Endothelial cell of umbilical vein (primary cell): ENCODE measurements at regions not wholly inside any gene's neighbourhood (a gene's known extent, or its start where the extent isn't known, plus 50 kb on each side); places are given as distances from the start of the nearest gene placed in this dataset.

Experiments
- BruUV-seq: library from RNA; stranded (reverse); fragments of 400-500 nt; replicated peaks from 2 replicates; lab custom pipeline; 2021; lab: Mats Ljungman, UMichigan
- CTCF ChIA-PET: fragments of 300-600, 350-600 bp; sonication (Branson Sonifier 250); formaldehyde crosslinking; loops from one replicate; lab custom pipeline; 2021; ENCODE audit warnings: antibody characterized with exemption, inconsistent platforms; lab: Charles Lee
- POLR2A ChIA-PET: fragments of 300-600, 350-600 bp; sonication (Branson Sonifier 250); formaldehyde crosslinking; loops from one replicate; lab custom pipeline; 2021; ENCODE audit warnings: antibody characterized with exemption, inconsistent platforms; lab: Charles Lee
- DNase-seq: peaks from one replicate; pipeline ENCODE4 v3.0.0-alpha.2; 2011; ENCODE audit warnings: low read depth, low spot score
- FAIRE-seq: peaks from 2 replicates; lab custom pipeline; 2011; peaks lifted over from hg19 to GRCh38; lab: Jason Lieb, UNC
- H2AFZ ChIP-seq: 2 replicates; pipeline ENCODE4 v1.6.0; 2012; ENCODE audit warnings: low read depth, low read length, control low read depth, inconsistent platforms
- H3K27ac ChIP-seq: 2 replicates; pipeline ENCODE4 v1.5.1; 2011; ENCODE audit warnings: low read depth, mild to moderate bottlenecking, control low read depth, low read length, moderate library complexity; ENCODE audit not compliant: insufficient read depth
- H3K27me3 ChIP-seq, 2 experiments: 2 replicates each; pipeline versions ENCODE4 v1.6.0 to v1.6.1; 2011; ENCODE audit warnings: low read length in 2 of 2, mixed read lengths in 1 of 2; ENCODE audit not compliant: control insufficient read depth in 2 of 2, insufficient read depth in 2 of 2
- H3K36me3 ChIP-seq, 2 experiments: 2 replicates in 1 of 2; 3 replicates in 1 of 2; pipeline ENCODE4 v1.5.1; 2011; ENCODE audit warnings: low read length in 2 of 2, mild to moderate bottlenecking in 1 of 2, moderate library complexity in 1 of 2; ENCODE audit not compliant: control insufficient read depth in 2 of 2, insufficient read depth in 2 of 2; ENCODE audit errors: extremely low read depth in 1 of 2
- H3K4me1 ChIP-seq: 3 replicates; pipeline ENCODE4 v1.5.1; 2011; ENCODE audit warnings: mild to moderate bottlenecking, low read length; ENCODE audit not compliant: control insufficient read depth, insufficient read depth; ENCODE audit errors: extremely low read depth
- H3K4me2 ChIP-seq: 2 replicates; pipeline ENCODE4 v1.6.1; 2011; ENCODE audit warnings: low read length, control low read depth, mixed read lengths; ENCODE audit not compliant: insufficient read depth
- H3K4me3 ChIP-seq, 3 experiments: fragments of 200-600 bp in 1 of 3; sonication (generic), shearing (Covaris generic) in 1 of 3; replicated peaks in 1 of 3; 2 replicates each; pipeline ENCODE4 v1.5.1; 2011 to 2016; ENCODE audit warnings: control low read depth in 3 of 3, low read length in 3 of 3, mild to moderate bottlenecking in 2 of 3, inconsistent platforms in 1 of 3, low read depth in 1 of 3, moderate library complexity in 1 of 3; ENCODE audit not compliant: insufficient read depth in 1 of 3
- H3K79me2 ChIP-seq: 2 replicates; pipeline ENCODE4 v1.6.0; 2012; ENCODE audit warnings: low read length, inconsistent platforms; ENCODE audit not compliant: control insufficient read depth, insufficient read depth
- H3K9ac ChIP-seq: replicated peaks from 2 replicates; pipeline ENCODE3; 2011; ENCODE audit warnings: low read length, control low read depth; ENCODE audit not compliant: insufficient read depth; ENCODE audit errors: extremely low read depth
- H3K9me1 ChIP-seq: replicated peaks from 3 replicates; pipeline ENCODE4 v1.6.0; 2011; ENCODE audit warnings: mild to moderate bottlenecking, low read length; ENCODE audit not compliant: control insufficient read depth, insufficient read depth; ENCODE audit errors: extremely low read depth
- H3K9me3 ChIP-seq: replicated peaks from 2 replicates; pipeline ENCODE4 v1.5.1; 2012; ENCODE audit warnings: low read length, inconsistent platforms; ENCODE audit not compliant: control insufficient read depth, insufficient read depth
- H4K20me1 ChIP-seq: replicated peaks from 2 replicates; pipeline ENCODE3; 2011; ENCODE audit warnings: mild to moderate bottlenecking, low read length; ENCODE audit not compliant: control insufficient read depth, insufficient read depth; ENCODE audit errors: extremely low read depth
- CTCF ChIP-seq, 2 donors: IDR thresholded peaks; 1 replicate in 1 of 2; 2 replicates in 1 of 2; pipeline ENCODE4 v1.5.1; 2011; ENCODE audit warnings: low read length in 2 of 2, mild to moderate bottlenecking in 2 of 2, moderate library complexity in 2 of 2, control low read depth in 1 of 2, inconsistent platforms in 1 of 2, low read depth in 1 of 2; ENCODE audit not compliant: insufficient read depth in 1 of 2; ENCODE audit errors: extremely low read depth in 1 of 2
- EZH2 ChIP-seq: IDR thresholded peaks from 2 replicates; pipeline ENCODE4 v1.6.1; 2012; ENCODE audit warnings: borderline replicate concordance, low read depth, mild to moderate bottlenecking, moderate library complexity, low read length, inconsistent platforms; ENCODE audit not compliant: severe bottlenecking
- FOS ChIP-seq: IDR thresholded peaks from 2 replicates; pipeline ENCODE4 v1.6.1; 2011; ENCODE audit warnings: mild to moderate bottlenecking, low read length, moderate library complexity, borderline replicate concordance; ENCODE audit not compliant: insufficient read depth
- GATA2 ChIP-seq: IDR thresholded peaks from 2 replicates; pipeline ENCODE4 v1.7.0; 2011; ENCODE audit warnings: low read depth, mild to moderate bottlenecking, moderate library complexity, mixed read lengths, low read length; ENCODE audit not compliant: insufficient read length, insufficient read depth
- JUN ChIP-seq: IDR thresholded peaks from 2 replicates; pipeline ENCODE4 v1.6.1; 2011; ENCODE audit warnings: borderline replicate concordance, low read depth; ENCODE audit not compliant: insufficient read length, insufficient read depth
- MAX ChIP-seq: IDR thresholded peaks from 2 replicates; pipeline ENCODE4 v1.6.1; 2011; ENCODE audit not compliant: insufficient read depth, insufficient read length
- MYC ChIP-seq: IDR thresholded peaks from one replicate; pipeline ENCODE4 v1.6.1; 2011; ENCODE audit warnings: mild to moderate bottlenecking, low read depth, low read length
- POLR2A ChIP-seq: IDR thresholded peaks from 2 replicates; pipeline ENCODE4 v1.6.1; 2012; ENCODE audit warnings: low read depth, mild to moderate bottlenecking, control low read depth, low read length
- POLR2AphosphoS5 ChIP-seq: IDR thresholded peaks from 2 replicates; pipeline ENCODE4 v1.6.1; 2012; ENCODE audit warnings: low read depth, mild to moderate bottlenecking, control low read depth, low read length, moderate library complexity; ENCODE audit not compliant: insufficient read depth
- dilution Hi-C: fragments of 300-500 bp; cut with MboI; formaldehyde crosslinking; loops from one replicate; pipeline ENCODE4 v1.15.0; 2019; ENCODE audit warnings: low sequenced_read_pairs; ENCODE audit not compliant: extremely low pct_ligation_motif_present
- intact Hi-C: fragments of 100-400 bp; cut with micrococcal nuclease; formaldehyde crosslinking; loops from one replicate; pipeline ENCODE4 v1.10.0; 2022

- H3K9ac ChIP-seq = no peak overlapping the region
- no peaks in the 10 kb centered on the region for H3K4me1 ChIP-seq
- H3K27me3 ChIP-seq = no peaks in the 10 kb centered on the region
- ChIA-PET POLR2A (no interaction called here), CTCF (no interaction called here)
- peaks cover 7% of the 10 kb centered on the region for H3K9me3 ChIP-seq
- FAIRE-seq (no peak), DNase-seq (no peak)
- no peaks in the 10 kb centered on the region for H3K36me3 ChIP-seq
- intact Hi-C loops (no loop called here), dilution Hi-C loops (no loop called here)
- no peak overlapping the region for H3K4me2 ChIP-seq
- H3K27ac ChIP-seq = no peak overlapping the region
- no TSS peak for BruUV-seq
- TF ChIP-seq EZH2 (no peak), MYC (no peak), CTCF (IDR thresholded peaks at IDR 0.05; ENCODE audit: extremely low read depth in 1 of 2, insufficient read depth in 1 of 2, low read depth in 1 of 2, low read length in 2 of 2) (no peak), JUN (no peak), MAX (no peak), FOS (no peak), POLR2AphosphoS5 (no peak), GATA2 (no peak), POLR2A (no peak)
- H2AFZ ChIP-seq = no peak overlapping the region
- H4K20me1 ChIP-seq = no peaks in the 10 kb centered on the region
- no peaks in the 10 kb centered on the region for H3K9me1 ChIP-seq
- no peaks in the 10 kb centered on the region for H3K79me2 ChIP-seq
- no peak overlapping the region for H3K4me3 ChIP-seq
Observed at GRCh38 chr18:78407466-78407844, 572.2 kb upstream of the SALL3 start.
